CD14-positive monocyte (primary cell): ENCODE measurements at regions not wholly inside any gene's neighbourhood (a gene's known extent, or its start where the extent isn't known, plus 50 kb on each side); places are given as distances from the start of the nearest gene placed in this dataset. TPM values are rescaled to one million over a fixed set of nuclear protein-coding genes. Genes with fewer than 3 reads are reported as not detected.

ENCODE experiments used
- DNase-seq, 3 donors: peaks; one replicate each; pipeline ENCODE4 v3.0.0-alpha.2; 2011 to 2022
- H2AFZ ChIP-seq: 2 replicates; pipeline ENCODE4 v1.6.0; 2012; ENCODE audit warnings: mild to moderate bottlenecking, low read depth, low read length, inconsistent platforms; ENCODE audit not compliant: insufficient read depth, poor library complexity, severe bottlenecking
- H3K27ac ChIP-seq, 2 donors: 1 replicate in 1 of 2; 2 replicates in 1 of 2; pipeline ENCODE4 v1.5.1; 2012 to 2013; ENCODE audit warnings: low read length in 2 of 2, control low read depth in 1 of 2, inconsistent platforms in 1 of 2, low read depth in 1 of 2, mild to moderate bottlenecking in 1 of 2
- H3K27me3 ChIP-seq, 2 donors: one replicate each; pipeline versions ENCODE4 v1.6.0 to v1.6.1; 2011 to 2013; ENCODE audit warnings: low read length in 2 of 2; ENCODE audit not compliant: control insufficient read depth in 2 of 2, insufficient read depth in 2 of 2
- H3K36me3 ChIP-seq, 2 donors: replicated peaks in 1 of 2; 1 replicate in 1 of 2; 2 replicates in 1 of 2; pipeline versions ENCODE4 v1.5.1 to v1.6.1; 2012 to 2013; ENCODE audit warnings: low read length in 2 of 2, control low read depth in 1 of 2, inconsistent platforms in 1 of 2, mild to moderate bottlenecking in 1 of 2; ENCODE audit not compliant: insufficient read depth in 2 of 2, control insufficient read depth in 1 of 2
- H3K4me1 ChIP-seq, 2 donors: 1 replicate in 1 of 2; 2 replicates in 1 of 2; pipeline versions ENCODE4 v1.5.1 to v1.6.1; 2012 to 2013; ENCODE audit warnings: low read length in 2 of 2, control low read depth in 1 of 2, inconsistent platforms in 1 of 2, mild to moderate bottlenecking in 1 of 2, moderate library complexity in 1 of 2; ENCODE audit not compliant: insufficient read depth in 2 of 2, control insufficient read depth in 1 of 2
- H3K4me2 ChIP-seq: replicated peaks from 2 replicates; pipeline ENCODE3; 2012; ENCODE audit warnings: low read length, moderate library complexity, mild to moderate bottlenecking; ENCODE audit not compliant: poor library complexity, severe bottlenecking; ENCODE audit errors: extremely low read depth
- H3K4me3 ChIP-seq, 3 experiments: fragments of 200-600 bp in 1 of 3; sonication (generic) in 1 of 3; replicated peaks in 1 of 3; 1 replicate in 2 of 3; 2 replicates in 1 of 3; pipeline ENCODE4 v1.5.1; 2011 to 2013; ENCODE audit warnings: low read length in 3 of 3, mild to moderate bottlenecking in 3 of 3, control low read depth in 2 of 3, low read depth in 2 of 3, inconsistent platforms in 1 of 3, moderate library complexity in 1 of 3
- H3K79me2 ChIP-seq: 2 replicates; pipeline ENCODE4 v1.6.0; 2012; ENCODE audit warnings: mild to moderate bottlenecking, control low read depth, inconsistent platforms, low read length, moderate library complexity; ENCODE audit not compliant: insufficient read depth
- H3K9ac ChIP-seq: 2 replicates; pipeline ENCODE4 v1.6.0; 2017; ENCODE audit warnings: low read length, mild to moderate bottlenecking; ENCODE audit not compliant: insufficient read depth, poor library complexity, severe bottlenecking
- H3K9me3 ChIP-seq, 2 donors: replicated peaks in 1 of 2; 1 replicate in 1 of 2; 2 replicates in 1 of 2; pipeline versions ENCODE4 v1.5.1 to v1.6.1; 2012 to 2013; ENCODE audit warnings: low read length in 2 of 2, control low read depth in 1 of 2; ENCODE audit not compliant: control insufficient read depth in 1 of 2, insufficient read depth in 1 of 2
- H4K20me1 ChIP-seq: 2 replicates; pipeline ENCODE4 v1.6.0; 2012; ENCODE audit warnings: mild to moderate bottlenecking, low read length, control low read depth, moderate library complexity; ENCODE audit not compliant: insufficient read depth
- H3K27ac Mint-ChIP-seq, 7 donors: one replicate each; pipeline ENCODE4 v1.8.0; 2020; ENCODE audit warnings: mild to moderate bottlenecking in 7 of 7, mixed read lengths in 7 of 7, moderate library complexity in 6 of 7, inconsistent platforms in 2 of 7
- H3K27me3 Mint-ChIP-seq, 3 donors: one replicate each; pipeline ENCODE4 v1.8.0; 2021 to 2022; ENCODE audit warnings: low read depth in 3 of 3, mild to moderate bottlenecking in 3 of 3, mixed read lengths in 3 of 3, moderate library complexity in 3 of 3, inconsistent platforms in 1 of 3
- H3K36me3 Mint-ChIP-seq, 2 donors: one replicate each; pipeline ENCODE4 v1.8.0; 2020; ENCODE audit warnings: mixed read lengths in 2 of 2, inconsistent platforms in 1 of 2, mild to moderate bottlenecking in 1 of 2
- H3K4me1 Mint-ChIP-seq: one replicate; pipeline ENCODE4 v1.8.0; 2020; ENCODE audit warnings: mild to moderate bottlenecking, mixed read lengths
- H3K4me3 Mint-ChIP-seq, 2 donors: one replicate each; pipeline ENCODE4 v1.8.0; 2020; ENCODE audit warnings: mild to moderate bottlenecking in 2 of 2, mixed read lengths in 2 of 2, moderate library complexity in 1 of 2
- H3K9me3 Mint-ChIP-seq, 7 donors: one replicate each; pipeline ENCODE4 v1.8.0; 2020 to 2022; ENCODE audit warnings: mixed read lengths in 7 of 7, mild to moderate bottlenecking in 6 of 7, moderate library complexity in 6 of 7, inconsistent platforms in 2 of 7
- CTCF ChIP-seq: fragments of 200-600 bp; IDR thresholded peaks from one replicate; pipeline ENCODE4 v1.8.0; 2022; ENCODE audit warnings: antibody characterized with exemption, mild to moderate bottlenecking
- WGBS: methylation state at CpG from one replicate; pipeline ENCODE4 v1.1.5; 2013; ENCODE audit warnings: missing lambda C conversion rate; ENCODE audit not compliant: insufficient coverage; 5-methylcytosine and 5-hydroxymethylcytosine counted together
- intact Hi-C, 2 donors: fragments of 100-400 bp; cut with micrococcal nuclease; formaldehyde crosslinking; loops; one replicate each; pipeline versions ENCODE4 v1.15.0 to v1.15.1; 2023
- small RNA-seq: library from RNA; depleted of rRNA; stranded (forward); fragments of <200 nt; gene quantifications from one replicate; pipeline ENCODE3, GENCODE V24; 2012; ENCODE audit warnings: low read depth; ENCODE audit not compliant: insufficient read length

- Histone ChIP-seq H3K36me3 (no peaks in the 10 kb centered on the region), H3K79me2 (no peaks in the 10 kb centered on the region), H2AFZ (no peak overlapping the region), H3K9ac (no peak overlapping the region), H4K20me1 (no peaks in the 10 kb centered on the region), H3K9me3 (no peaks in the 10 kb centered on the region), H3K27me3 (no peaks in the 10 kb centered on the region), H3K4me1 (peaks cover 22 to 24% of the 10 kb centered on the region in 2 donors), H3K27ac (no peak overlapping the region), H3K4me3 (no peak overlapping the region), H3K4me2 (no peak overlapping the region)
- H3K4me1 Mint-ChIP-seq, result peaks cover 32% of the 10 kb centered on the region
- intact Hi-C loops, result no loop called here
- 80% methylated on average over 2 of the region's 4 CpGs for WGBS
- peaks cover 0 to 2% (median 0%) of the 10 kb centered on the region in 3 donors for H3K27me3 Mint-ChIP-seq
- H3K27ac Mint-ChIP-seq, result no peak overlapping the region
- no peaks in the 10 kb centered on the region for H3K36me3 Mint-ChIP-seq
- TF ChIP-seq CTCF, result no peak
- H3K9me3 Mint-ChIP-seq, result peaks cover 0 to 2% (median 0%) of the 10 kb centered on the region in 7 donors
- no peak overlapping the region for H3K4me3 Mint-ChIP-seq
- DNase-seq, result no peak
Measured at GRCh38 chr1:93028542-93028941, 50.5 kb upstream of the MTF2 start.

Small RNAs in the stretch of these regions (small RNA-seq; reads per million reads assigned to genes)
- gene RF00019, result not detected
- not detected for gene RN7SKP123
